ENCODE measurements at regions not wholly inside any gene's neighbourhood (a gene's known extent, or its start where the extent isn't known, plus 50 kb on each side); places are given as distances from the start of the nearest gene placed in this dataset.
A peak's percentile ranks its signal among the peaks of the same experiment; 100 is the strongest.

DNA sequence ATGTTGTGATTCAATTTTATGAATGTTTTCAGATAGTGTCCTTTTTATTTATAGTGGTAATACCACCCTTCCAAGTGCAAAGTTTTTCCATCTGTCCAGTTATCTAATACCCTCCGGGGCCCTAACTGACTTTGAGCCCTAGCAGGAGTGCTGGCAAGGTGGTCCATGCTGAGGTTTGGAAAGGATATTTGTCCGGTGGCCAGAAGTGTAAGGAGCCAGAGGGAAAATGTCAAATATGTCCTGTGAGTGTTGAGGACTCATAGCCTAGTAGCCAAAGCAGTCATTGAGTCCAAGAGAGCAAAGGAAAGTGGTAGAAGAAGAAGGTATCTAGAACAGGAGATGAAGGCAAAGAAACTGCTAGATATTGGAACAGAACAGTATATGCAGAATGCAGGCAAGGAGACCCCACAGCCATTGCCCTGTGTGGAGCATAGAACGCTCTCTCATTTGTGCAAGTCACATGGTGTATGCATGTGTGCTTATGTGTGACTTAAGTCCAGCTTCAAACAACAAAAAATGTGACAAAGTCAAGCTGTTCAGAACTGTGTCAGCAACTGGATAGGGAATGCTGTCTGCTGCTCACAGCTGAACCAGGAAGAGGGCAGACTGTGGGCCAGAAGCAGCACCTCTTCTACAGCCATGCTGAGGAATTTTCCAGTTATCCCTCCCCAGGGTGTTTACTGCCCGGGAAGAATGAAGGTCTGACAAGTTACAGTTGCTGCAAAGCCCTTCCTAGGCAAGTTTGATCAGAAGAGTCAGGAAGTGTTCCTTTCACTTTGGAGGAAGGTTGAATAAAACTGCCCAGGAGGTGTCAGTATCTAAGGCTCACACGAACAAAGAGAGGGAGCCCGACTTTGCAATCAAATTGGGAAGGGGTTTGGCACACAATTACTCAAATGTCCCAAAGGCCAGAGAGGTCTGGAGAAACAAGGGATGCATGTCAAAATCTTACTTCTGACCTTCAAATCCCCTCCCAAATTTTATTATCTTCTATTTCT lies 463.3 kb upstream of the DMAC1 start:
- no peak for DNase-seq

DNA sequence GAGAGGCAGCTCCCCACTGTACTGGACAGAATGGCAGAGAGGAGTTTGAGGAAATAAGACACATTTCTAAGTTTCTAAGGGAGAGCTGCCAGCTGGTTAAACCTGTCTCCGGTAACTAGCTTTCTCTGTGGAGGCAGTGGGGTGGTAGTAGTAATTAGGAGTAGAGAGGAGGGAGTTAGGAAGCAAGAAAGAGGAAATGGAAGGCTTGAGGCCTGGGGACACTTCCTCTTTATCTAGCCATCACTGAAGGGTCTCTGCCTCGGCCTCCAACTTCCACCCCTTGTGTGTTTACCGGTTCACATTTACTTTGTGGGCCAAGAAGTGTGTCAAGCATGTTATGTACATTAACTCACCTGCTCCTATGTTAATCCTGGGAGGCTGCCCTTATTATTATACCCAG lies 462.2 kb upstream of the DMAC1 start:
- DNase-seq: no peak

DNA sequence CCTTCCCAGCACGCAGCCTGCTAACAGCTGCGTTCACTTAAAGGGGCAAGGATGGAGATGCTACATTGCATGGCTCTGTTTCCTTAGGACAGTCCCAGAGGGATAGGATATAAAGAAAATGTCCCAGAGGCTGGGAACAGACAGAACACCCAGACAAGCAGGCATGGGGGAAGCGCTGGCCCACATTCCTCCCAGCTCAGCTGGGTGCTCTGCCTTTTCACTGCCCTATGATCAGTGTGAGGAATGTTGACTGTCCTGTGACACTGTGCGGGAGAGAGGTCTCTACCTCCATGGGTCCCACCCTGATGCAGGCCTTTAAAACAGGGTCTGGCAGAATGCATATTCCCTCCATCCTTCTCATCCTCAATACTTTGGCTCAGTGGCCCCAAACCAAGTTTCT lies 459.4 kb upstream of the DMAC1 start:
- no peak for DNase-seq

DNA sequence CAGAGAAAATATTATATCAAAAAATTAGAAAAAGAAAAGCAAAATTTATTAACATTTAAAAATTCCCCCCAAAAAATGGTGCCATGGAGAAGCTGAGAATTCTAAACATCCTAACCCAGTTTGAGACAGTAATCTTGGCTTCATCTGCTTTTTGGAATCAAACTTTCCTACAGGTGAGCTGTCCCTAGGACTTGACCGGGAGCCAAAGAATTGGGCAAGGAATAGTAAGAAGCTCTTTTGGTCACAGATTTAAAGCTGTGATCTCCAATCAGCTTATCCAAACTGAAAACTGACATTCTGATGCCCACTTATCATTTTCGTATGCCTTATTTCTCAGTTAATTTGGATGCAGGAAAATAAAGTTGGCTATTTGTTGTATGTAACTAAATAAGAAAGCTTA lies 457.3 kb upstream of the DMAC1 start:
- DNase-seq: no peak

DNA sequence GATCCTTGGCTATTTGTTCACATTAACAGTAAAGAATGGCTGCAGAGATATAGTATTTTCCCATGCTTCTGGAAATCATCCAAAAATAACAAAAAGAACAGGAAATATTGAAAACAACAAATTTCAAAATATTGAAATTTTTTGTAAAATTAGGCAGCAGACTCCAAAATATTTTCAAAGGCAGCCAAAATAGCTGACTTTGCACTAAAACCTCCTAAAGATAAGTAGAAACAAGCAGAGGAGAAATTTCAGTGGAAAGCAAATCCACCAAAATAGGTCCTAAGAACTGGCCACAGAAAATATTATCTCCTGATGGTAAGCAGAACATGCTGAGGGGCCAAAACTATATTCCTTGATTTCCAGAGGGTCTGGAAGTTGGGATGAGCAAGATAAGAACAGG lies 456.3 kb upstream of the DMAC1 start:
- DNase-seq: no peak

DNA sequence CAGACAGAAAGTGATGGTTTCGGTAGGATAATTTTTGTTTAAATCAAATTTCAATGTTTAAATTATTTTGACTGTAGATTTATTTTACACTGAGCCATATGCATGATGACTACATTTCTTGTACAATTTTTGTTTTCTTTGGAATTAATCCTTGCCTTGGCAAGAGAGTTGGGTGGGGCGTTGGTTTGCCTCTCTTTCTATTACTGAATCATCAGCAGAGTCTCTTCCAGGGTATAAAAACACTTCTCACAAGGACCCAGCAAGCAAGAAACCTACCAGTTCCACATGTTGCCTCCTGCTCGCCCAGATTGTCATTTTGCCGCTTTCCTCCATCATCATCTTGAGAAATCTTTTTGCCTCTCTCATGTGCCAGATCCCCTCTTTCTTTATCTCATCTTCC lies 455.0 kb upstream of the DMAC1 start:
- no peak for DNase-seq

DNA sequence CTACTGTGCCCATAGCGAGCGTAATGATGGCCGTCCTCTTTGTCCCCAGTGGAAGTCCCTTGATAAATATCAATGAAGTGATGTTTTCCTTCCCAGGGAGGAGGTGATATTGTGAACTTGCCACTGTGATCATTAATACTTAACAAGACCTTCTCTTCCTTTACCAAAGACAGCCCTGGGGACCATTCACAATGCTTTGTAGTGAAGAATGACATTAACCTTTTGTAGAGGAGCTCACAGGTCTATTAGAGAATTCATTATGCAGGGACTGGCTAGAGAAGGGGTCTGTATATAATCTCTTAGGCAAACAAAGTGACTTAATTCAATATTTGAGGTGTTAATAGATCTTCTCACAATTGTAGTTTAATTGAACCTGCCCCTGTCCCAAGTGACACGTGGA lies 452.9 kb upstream of the DMAC1 start:
- no peak for DNase-seq

DNA sequence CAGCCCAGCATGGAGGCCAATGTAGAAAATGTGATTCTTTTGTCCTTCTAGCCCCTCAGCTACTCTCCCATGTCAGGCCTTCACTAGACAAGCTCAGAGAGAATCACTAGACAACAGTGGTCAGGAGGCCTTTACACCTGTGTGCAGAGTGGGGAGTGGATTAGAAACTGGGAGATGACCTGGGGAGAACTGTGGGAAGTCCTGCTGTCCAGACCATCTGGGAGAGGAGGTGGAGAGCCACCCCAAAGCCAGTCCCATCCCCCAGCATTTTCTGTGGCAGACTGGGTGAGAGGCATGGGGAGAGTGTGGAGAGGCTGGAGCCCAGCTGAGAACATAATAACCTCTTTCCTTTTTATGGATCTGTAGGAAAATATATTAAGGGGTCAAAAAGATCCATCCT lies 452.0 kb upstream of the DMAC1 start:
- DNase-seq: peak; percentile 31

DNA sequence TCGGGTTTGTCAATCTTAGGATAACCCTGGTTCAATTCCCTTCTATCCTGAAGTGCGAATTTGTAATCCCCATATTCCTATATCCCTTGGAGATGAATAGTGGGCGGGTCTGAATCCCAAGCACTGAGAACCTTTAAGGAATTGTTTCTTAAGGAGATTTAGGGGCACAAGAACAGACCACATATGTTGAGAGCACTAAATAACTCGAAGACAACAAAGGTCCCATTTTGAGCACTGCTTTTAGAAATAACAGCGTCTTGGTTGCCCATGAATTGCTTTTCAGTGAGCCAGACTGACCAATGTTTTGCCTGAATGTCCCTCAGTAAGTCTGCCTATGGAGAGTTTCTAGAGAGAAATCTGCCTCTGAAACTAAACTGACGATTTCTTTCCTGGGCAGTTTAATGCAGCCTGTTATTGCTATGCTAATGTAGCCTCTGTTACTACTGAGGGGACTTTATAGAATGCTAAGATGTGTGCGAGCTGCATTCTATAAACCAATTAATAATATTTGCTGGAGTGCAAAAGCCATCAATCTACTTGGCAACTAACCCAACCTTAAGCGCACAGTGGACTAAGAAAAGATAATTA lies 445.0 kb upstream of the DMAC1 start:
- no peak for DNase-seq

DNA sequence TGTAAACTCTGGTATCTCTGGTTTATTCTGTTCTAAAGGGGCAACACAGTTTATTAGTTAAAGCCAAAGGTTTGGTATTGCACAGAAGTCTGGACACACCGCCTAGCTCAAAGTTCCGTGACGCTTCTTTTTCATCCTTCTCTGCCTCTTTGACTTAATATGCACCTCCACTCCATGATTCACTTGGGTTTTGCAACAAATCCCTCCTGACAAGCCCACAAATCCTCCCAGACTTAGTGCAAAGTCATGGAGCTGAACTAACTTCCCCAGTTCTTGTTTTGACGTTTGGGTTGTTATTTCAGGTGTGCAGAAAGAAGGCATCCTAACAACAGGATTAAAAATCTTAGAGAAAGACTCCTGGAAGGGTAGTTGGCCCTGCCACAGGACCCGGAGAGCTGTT lies 441.6 kb upstream of the DMAC1 start:
- no peak for DNase-seq

DNA sequence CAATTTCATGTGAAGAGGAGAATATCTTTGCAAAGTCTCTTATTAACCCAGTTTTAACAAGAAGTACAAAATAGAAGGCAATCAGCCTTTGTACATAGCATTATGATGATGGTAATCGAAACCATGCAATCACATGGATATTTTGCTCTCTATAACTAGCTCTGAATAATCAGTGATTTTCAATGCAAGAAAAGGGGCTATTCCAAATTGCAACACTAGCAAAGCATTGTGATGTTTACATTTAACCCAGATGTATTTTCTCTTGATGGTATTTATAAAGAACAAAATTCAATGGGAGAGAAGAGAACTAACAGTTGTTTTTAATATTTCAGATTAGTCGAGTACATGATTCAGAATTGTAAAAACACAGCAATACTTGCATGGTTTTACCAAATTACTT lies 437.5 kb upstream of the DMAC1 start:
- DNase-seq: no peak

DNA sequence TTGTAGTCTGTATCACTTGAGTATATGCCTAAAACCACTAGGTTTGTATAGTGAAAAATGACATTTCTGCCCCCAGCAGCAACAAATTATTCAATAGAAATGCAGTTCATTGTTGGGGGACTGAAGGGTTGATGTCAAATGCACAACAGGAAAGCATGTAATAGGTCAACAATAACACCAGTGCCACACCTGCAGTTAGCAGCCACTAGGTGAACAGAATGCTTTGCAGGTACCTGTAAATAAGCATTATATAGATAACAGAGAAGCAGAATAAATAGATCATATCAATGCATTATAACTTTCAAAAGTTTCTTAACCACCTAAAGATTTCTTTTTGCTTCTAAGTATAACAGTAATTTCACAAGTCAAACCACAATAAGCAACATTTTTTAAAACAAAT lies 435.9 kb upstream of the DMAC1 start:
- no peak for DNase-seq

DNA sequence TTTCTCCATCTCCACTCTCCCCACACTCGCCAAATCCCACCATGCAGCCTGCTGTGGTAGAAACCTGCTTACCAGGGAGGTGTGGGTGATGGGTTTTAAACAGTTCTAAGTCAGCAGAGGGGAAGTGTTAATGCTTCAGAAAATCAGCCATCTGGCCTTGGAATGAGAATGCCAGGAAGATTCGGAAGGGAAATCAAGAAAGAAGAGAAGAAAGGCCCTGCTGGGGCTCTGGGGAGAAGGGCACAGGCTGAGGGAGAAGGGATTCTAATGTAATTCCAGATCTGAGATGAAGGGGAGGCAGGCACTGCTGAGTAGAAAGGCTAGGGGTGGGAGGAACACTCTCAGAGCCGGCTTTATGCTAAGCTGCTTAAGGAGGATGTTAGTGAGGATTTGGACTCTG lies 434.7 kb upstream of the DMAC1 start:
- no peak for DNase-seq

DNA sequence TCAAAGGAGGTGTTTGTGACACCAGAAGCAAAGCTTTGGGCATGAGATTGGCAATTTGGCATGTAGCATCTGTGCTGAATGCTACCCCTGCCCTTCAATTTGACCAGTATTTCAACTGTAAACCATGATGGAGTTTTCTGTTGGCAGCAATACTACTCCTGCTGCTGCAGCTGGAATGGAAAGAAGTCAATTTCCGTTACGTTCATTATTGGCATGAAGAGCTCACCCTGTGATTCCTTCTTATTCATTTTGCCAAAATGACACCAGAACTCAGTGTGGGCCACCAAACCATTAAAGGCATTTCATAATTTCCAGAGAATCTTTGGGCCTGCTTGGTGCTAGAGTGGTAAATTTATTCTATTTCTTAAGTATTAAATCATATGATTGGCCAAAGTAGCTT lies 433.1 kb upstream of the DMAC1 start:
- DNase-seq: no peak

DNA sequence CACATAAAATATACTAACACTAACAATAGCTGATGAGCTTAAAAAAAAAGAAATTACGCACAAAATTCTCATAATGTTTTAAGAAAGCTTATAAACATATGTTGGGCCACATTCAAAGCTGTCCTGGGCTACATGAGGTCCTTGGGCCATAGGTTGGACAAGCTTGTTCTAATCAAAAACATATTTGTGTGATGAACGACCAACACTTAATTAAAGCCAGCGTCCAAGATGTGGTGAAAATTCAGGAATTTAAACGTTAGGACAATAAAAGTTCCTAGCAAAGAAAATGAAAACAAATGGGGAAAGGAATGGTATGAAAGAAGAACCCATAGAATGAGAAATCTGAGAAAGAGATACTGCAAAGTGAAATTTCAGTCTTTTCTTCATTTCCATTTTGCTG lies 429.6 kb upstream of the DMAC1 start:
- no peak for DNase-seq

DNA sequence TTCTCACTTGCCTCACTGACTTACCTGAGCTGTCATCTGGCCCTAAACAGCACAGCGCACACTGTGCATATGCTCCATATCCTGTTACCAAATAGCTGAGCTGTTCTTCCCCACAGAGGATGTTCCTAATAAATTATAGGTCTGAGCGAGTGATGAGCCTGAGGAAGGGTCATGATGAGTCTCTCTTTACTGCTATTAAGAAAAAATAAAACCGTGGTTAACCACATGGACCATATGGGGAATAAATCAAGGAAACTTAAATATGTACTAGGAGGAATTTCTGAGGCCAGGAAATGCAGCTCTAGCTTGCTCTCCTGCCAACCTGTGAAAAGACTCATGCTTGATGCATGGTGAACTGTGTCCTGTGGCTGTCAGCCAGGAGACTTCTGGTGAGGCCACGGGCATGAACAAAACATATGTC lies 424.8 kb upstream of the DMAC1 start:
- peak; percentile 59 for DNase-seq

DNA sequence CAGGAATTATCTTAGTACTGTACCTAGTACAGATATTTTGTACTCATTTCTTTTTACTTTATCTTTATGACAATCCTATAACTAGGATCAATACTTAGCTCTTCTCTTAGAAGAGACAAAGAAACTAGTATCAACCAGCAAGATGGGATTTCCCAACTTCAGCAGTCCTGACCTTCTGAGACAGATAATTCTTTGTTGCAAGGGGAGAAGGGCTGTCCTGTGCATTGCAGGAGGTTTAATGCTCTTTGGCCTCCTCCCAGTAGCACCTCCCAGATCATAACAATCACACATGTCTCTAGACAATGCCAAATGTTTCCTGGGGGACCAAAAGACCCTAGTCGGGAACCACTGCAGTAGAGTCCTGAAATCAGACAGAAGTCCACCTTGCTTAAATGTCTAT lies 424.3 kb upstream of the DMAC1 start:
- DNase-seq: no peak

DNA sequence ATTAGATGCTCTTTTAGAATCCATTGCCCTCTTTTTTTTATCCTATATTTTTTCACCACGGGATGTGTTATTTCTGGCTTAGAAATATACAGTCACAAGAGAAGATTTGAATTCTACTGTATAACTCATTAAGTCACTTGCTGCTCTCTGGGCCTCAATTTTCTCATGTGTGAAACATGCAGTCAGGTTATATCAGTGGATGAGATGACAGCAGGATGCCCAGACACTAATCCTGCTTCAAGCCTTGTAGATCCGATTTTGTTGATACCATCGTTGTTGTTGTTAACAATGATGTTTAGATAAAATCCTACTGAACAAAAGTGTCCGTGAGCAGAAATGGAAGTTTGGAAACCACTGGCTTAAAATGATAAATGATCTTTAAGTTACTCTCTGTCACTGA lies 421.9 kb upstream of the DMAC1 start:
- DNase-seq: no peak

DNA sequence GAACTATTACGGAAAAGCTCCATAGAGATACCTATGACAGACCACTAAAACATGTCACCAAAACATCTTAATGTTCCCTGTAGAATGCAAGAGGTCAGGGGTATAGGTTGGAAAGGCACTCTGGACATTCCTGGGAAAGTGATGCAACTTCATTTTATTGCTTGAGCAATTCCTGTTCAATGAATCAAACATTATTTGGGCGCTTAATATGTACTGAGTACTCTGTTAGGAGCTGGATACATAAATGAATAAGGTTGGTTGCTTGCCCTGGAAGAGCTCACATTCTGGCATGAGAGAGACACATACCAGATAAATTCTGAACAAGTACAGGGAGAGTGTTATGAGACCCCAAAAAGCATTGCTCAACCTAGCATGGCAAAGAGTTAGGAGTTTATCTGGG lies 408.9 kb upstream of the DMAC1 start:
- no peak for DNase-seq

DNA sequence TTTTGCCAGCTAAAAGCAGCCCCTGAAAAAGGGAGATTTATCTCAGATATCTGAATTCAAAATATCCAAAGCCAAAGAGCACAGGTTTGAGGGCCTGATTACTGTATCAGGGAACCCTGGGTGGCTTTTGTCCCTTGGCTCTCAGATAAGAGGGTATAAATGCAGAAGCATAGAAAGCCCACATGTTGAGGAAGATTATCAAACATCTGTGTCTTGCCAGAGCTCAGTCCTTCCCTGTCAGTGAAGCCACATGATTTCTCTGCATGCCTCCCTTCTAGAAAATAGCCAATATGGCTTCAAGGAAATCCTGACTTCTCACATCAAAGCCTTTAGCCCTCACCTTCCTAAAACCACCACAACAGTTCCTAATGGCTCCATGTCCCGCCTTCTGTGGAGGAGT lies 408.0 kb upstream of the DMAC1 start:
- DNase-seq: no peak

DNA sequence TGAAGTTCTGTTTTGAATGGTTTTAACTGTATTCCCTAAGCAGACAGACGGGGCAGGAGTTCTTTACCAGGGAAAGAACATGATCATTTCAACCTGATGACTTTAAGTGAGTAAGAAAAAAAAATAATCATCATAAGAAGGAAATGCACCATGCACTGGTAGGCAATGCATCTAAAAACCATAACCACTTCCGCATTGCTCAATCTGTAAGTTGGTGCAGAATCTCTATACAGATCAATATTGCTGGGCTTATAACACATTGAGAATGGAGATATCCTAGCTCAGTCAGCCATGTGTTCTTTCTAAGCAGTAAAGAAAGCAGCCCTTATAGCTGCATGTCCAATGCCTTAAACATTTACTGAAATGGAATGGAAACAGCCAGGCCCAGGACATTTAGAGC lies 407.1 kb upstream of the DMAC1 start:
- no peak for DNase-seq

DNA sequence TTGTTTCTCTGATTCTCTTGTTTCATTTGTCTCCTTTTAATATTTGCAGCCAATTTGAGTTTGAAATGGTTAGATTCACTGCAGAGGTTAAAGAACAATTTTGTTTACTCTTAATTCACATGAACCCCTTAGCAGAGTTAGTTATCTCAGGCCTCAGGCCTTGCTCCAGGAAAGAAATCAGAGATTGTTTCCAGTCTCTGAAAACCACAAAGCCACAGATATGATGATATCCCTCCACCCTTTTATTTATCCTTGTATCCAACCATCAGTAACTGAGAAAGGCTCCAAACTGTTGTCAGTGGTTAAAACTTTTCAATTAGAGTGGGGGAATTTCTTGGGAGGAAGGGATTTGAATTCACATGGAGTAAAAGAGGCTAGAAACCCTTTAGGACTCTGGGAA lies 406.0 kb upstream of the DMAC1 start:
- no peak for DNase-seq

DNA sequence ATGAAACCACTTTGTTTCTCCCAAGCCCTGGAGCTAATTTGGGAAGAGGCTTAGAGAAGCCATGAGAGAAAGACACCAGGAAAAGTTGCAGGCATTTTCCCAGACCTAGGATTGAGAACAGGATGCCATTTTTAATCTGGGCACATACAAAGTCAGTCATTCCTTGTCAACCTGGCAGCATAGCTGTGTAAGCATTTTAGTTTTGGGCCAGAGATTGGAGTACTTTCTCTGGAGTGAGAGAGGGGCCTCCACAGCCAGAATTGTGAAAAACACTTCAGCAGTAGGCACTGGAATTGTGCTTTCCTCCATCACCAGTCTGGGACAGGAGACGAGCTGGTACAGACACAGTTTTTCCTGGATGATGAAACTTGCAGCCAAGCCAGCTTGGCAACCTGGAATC lies 390.3 kb upstream of the DMAC1 start:
- DNase-seq: no peak

DNA sequence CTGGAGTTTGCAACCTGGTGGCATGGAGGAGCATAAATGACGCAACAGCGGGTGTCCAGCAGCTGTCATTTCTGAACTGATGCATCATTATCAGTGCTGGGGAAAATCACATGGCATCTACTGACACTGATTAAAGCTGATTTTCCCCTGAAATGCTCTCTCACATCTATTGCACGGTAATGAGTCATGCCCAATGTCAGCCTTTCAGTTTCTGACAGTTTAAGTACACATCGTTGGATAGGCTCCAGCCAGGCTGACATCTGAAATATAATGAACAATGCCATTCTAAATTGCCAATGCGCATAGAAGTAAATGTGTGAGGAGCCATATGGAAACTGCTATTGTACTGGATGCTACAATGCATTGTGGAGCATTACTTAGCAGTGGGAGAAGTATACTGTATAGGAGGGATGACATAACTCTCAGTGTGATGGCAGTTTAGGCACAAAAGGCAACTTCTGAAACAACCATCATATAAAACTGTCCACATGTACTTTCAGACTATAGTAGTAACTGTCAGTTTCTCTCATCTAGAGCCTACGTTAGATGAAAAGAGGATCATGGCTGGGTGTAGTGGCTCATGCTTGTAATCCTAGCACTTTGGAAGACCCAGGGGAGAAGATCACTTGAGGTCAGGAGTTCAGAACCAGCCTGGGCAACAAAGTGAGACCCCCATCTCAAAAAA lies 389.3 kb upstream of the DMAC1 start:
- DNase-seq: peak; percentile 91

All from NCI-H2227 treated with DMSO at 0.1 percent for 48 hours (cell line).